Trophoblast cell (in vitro differentiated cells and primary cell): ENCODE measurements at regions not wholly inside any gene's neighbourhood (a gene's known extent, or its start where the extent isn't known, plus 50 kb on each side); places are given as distances from the start of the nearest gene placed in this dataset.

ENCODE experiments used
- DNase-seq, 2 donors: peaks; one replicate each; pipeline ENCODE4 v3.0.0-alpha.2; 2016
- H2AFZ ChIP-seq: 2 replicates; pipeline ENCODE4 v1.6.1; 2013; ENCODE audit warnings: low read length, moderate library complexity, mild to moderate bottlenecking; ENCODE audit not compliant: insufficient read depth, poor library complexity
- H2AK5ac ChIP-seq: 2 replicates; pipeline ENCODE4 v1.6.1; 2013; ENCODE audit warnings: mild to moderate bottlenecking, low read length
- H2BK120ac ChIP-seq: 2 replicates; pipeline ENCODE4 v1.6.1; 2013; ENCODE audit warnings: low read length, mild to moderate bottlenecking, moderate library complexity; ENCODE audit not compliant: insufficient read depth, poor library complexity
- H2BK12ac ChIP-seq: 2 replicates; pipeline ENCODE4 v1.6.1; 2013; ENCODE audit warnings: mild to moderate bottlenecking, low read length, moderate library complexity
- H2BK5ac ChIP-seq: 2 replicates; pipeline ENCODE4 v1.6.1; 2013; ENCODE audit warnings: low read length, low read depth, moderate library complexity, mild to moderate bottlenecking; ENCODE audit not compliant: poor library complexity
- H3K14ac ChIP-seq: 2 replicates; pipeline ENCODE4 v1.6.1; 2013; ENCODE audit warnings: mild to moderate bottlenecking, low read length
- H3K18ac ChIP-seq: 2 replicates; pipeline ENCODE4 v1.6.1; 2013; ENCODE audit warnings: mild to moderate bottlenecking, low read length
- H3K23ac ChIP-seq: 2 replicates; pipeline ENCODE4 v1.6.1; 2013; ENCODE audit warnings: low read length
- H3K27ac ChIP-seq: 2 replicates; pipeline ENCODE4 v1.5.1; 2013; ENCODE audit warnings: low read depth, mild to moderate bottlenecking, inconsistent platforms, low read length, moderate library complexity
- H3K27me3 ChIP-seq: 2 replicates; pipeline ENCODE4 v1.6.1; 2013; ENCODE audit warnings: inconsistent platforms, mild to moderate bottlenecking, low read length, moderate library complexity; ENCODE audit not compliant: insufficient read depth
- H3K36me3 ChIP-seq, 2 experiments: 1 replicate in 1 of 2; 2 replicates in 1 of 2; pipeline ENCODE4 v1.6.1; 2013; ENCODE audit warnings: low read length in 2 of 2, mild to moderate bottlenecking in 2 of 2, moderate library complexity in 1 of 2; ENCODE audit not compliant: insufficient read depth in 2 of 2, control insufficient read depth in 1 of 2
- H3K4ac ChIP-seq: 2 replicates; pipeline ENCODE4 v1.6.1; 2013; ENCODE audit warnings: low read depth, mild to moderate bottlenecking, low read length, moderate library complexity
- H3K4me1 ChIP-seq, 2 experiments: 1 replicate in 1 of 2; 2 replicates in 1 of 2; pipeline ENCODE4 v1.6.1; 2013; ENCODE audit warnings: low read length in 2 of 2, mild to moderate bottlenecking in 2 of 2, moderate library complexity in 1 of 2; ENCODE audit not compliant: insufficient read depth in 2 of 2, control insufficient read depth in 1 of 2
- H3K4me2 ChIP-seq: 2 replicates; pipeline ENCODE4 v1.6.1; 2013; ENCODE audit warnings: inconsistent platforms, mild to moderate bottlenecking, low read length, moderate library complexity
- H3K4me3 ChIP-seq: 2 replicates; pipeline ENCODE4 v1.5.1; 2013; ENCODE audit warnings: mild to moderate bottlenecking, low read depth, low read length, inconsistent platforms
- H3K79me1 ChIP-seq: one replicate; pipeline ENCODE4 v1.6.1; 2013; ENCODE audit warnings: low read length
- H3K79me2 ChIP-seq: 2 replicates; pipeline ENCODE4 v1.6.1; 2013; ENCODE audit warnings: low read length, mild to moderate bottlenecking; ENCODE audit not compliant: control insufficient read depth, insufficient read depth, poor library complexity
- H3K9ac ChIP-seq: 2 replicates; pipeline ENCODE4 v1.6.1; 2013; ENCODE audit warnings: mild to moderate bottlenecking, low read length
- H3K9me3 ChIP-seq: 2 replicates; pipeline ENCODE4 v1.6.1; 2013; ENCODE audit warnings: low read depth, mild to moderate bottlenecking, control low read depth, inconsistent platforms, low read length; ENCODE audit not compliant: insufficient read depth
- H4K12ac ChIP-seq: 2 replicates; pipeline ENCODE4 v1.6.1; 2013; ENCODE audit warnings: low read depth, mild to moderate bottlenecking, low read length, moderate library complexity
- H4K8ac ChIP-seq: 2 replicates; pipeline ENCODE4 v1.6.1; 2013; ENCODE audit warnings: low read depth, mild to moderate bottlenecking, low read length, moderate library complexity
- H4K91ac ChIP-seq: one replicate; pipeline ENCODE4 v1.6.1; 2013; ENCODE audit warnings: low read depth, mild to moderate bottlenecking, low read length, moderate library complexity
- WGBS: extraction: QIAGEN DNeasy Blood & Tissue Kit; methylation state at CpG from one replicate; pipeline ENCODE4 v1.1.7; 2013; ENCODE audit warnings: missing lambda C conversion rate; ENCODE audit not compliant: insufficient read length, insufficient coverage; ENCODE audit errors: extremely low coverage; 5-methylcytosine and 5-hydroxymethylcytosine counted together

DNA sequence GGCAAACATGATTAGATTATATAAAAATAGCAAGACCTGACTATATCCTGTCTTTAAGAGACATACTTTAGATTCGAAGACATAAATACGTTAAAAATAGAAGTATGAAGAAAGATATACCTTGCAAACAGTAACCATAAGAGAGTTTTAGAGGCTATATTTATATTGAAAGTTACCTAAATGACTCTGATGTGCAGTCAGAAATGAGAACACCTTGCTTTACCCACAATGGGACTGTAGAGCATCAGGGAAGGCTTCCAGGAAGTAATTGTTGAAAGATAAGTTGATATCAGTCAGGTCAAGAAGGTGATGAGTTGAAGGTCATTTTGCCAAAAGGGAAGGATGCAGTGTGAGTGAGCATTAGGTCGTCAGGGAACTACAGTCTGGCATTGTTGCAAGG lies 110.2 kb downstream of the NEDD1 start:
- H3K9me3 ChIP-seq: no peaks in the 10 kb centered on the region
- no peak for DNase-seq
- H2BK5ac ChIP-seq: no peak overlapping the region
- H3K27me3 ChIP-seq: no peaks in the 10 kb centered on the region
- no peak overlapping the region for H3K23ac ChIP-seq
- no peak overlapping the region for H3K14ac ChIP-seq
- H3K79me2 ChIP-seq: no peaks in the 10 kb centered on the region
- no peak overlapping the region for H2BK12ac ChIP-seq
- H3K79me1 ChIP-seq: no peaks in the 10 kb centered on the region
- H3K4me1 ChIP-seq: no peaks in the 10 kb centered on the region
- H4K91ac ChIP-seq: no peak overlapping the region
- H2BK120ac ChIP-seq: no peak overlapping the region
- no peak overlapping the region for H3K4me2 ChIP-seq
- no peak overlapping the region for H2AFZ ChIP-seq
- H3K36me3 ChIP-seq: no peaks in the 10 kb centered on the region
- no peak overlapping the region for H3K4ac ChIP-seq
- no CpG with 5 or more reads among the region's 3 CpGs for WGBS
- H3K18ac ChIP-seq: no peak overlapping the region
- no peak overlapping the region for H4K12ac ChIP-seq
- no peak overlapping the region for H3K9ac ChIP-seq
- no peak overlapping the region for H3K27ac ChIP-seq
- H3K4me3 ChIP-seq: no peak overlapping the region
- H4K8ac ChIP-seq: no peak overlapping the region
- no peak overlapping the region for H2AK5ac ChIP-seq

DNA sequence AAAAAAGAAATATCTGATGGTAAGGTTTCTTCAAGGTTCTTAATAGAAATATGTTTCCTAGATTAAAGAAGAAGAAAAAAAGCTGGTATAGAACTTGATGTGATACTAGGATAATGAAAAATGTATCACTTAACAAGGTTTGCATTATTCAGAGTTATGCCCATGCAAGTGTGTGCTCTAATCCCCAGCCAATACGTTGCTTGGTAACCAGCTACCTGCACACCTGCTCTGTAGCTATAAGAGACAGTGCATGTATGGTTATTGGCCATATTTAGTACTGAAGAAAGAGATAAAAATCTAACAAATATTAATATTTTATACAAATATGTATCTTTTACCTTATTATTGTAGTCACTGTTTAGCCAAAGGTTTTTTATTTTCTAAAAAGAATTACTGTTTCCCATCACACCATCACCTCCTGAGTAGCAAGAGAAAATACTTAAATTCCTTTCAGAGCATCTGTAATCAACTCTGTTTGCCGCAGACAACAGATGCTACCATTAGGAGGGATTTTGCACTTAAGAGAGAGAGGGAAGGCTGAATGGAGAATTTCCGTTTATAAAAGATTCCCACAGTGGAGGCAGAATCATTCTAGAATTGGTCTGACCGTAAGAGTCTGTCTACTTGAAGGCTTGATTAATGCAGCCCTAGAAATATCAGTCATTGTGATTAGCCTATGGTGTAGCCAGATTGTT lies 115.6 kb downstream of the NEDD1 start:
- Histone ChIP-seq H2AFZ (no peak overlapping the region), H3K79me2 (no peaks in the 10 kb centered on the region), H4K91ac (no peak overlapping the region), H3K4me1 (no peaks in the 10 kb centered on the region), H3K4me3 (no peak overlapping the region), H3K36me3 (no peaks in the 10 kb centered on the region), H4K12ac (no peak overlapping the region), H3K14ac (no peak overlapping the region), H3K27me3 (no peaks in the 10 kb centered on the region), H2BK5ac (no peak overlapping the region), H3K4ac (no peak overlapping the region), H4K8ac (no peak overlapping the region), H3K4me2 (no peak overlapping the region), H3K18ac (no peak overlapping the region), H2BK120ac (no peak overlapping the region), H2AK5ac (no peak overlapping the region), H3K27ac (no peak overlapping the region), H3K9me3 (no peaks in the 10 kb centered on the region), H3K23ac (no peak overlapping the region), H2BK12ac (no peak overlapping the region), H3K9ac (no peak overlapping the region), H3K79me1 (no peaks in the 10 kb centered on the region)
- WGBS: no CpG with 5 or more reads among the region's 4 CpGs
- no peak for DNase-seq

DNA sequence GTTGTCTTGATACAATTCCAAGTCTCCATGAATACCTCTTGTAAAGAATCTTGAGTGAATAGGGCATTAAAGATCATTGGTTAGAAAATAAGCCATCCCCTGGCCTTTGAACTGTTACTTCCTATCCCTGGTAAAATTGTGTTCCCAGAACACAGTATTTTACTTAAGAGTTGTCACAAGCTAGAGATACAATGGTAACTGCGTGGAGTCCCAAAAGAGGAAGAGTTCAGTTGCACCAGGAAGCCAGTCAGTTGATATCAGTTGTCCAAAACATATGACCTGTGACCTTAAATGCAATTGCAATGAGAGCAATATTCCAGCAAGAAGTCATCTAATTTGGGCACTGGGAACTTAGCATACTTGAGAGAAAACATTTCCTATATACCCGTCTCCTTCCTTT lies 117.3 kb downstream of the NEDD1 start:
- Histone ChIP-seq H3K4me2 (no peak overlapping the region), H2BK120ac (no peak overlapping the region), H3K18ac (no peak overlapping the region), H4K12ac (no peak overlapping the region), H3K9me3 (no peaks in the 10 kb centered on the region), H3K4me1 (no peaks in the 10 kb centered on the region), H3K9ac (no peak overlapping the region), H2AFZ (no peak overlapping the region), H3K79me1 (no peaks in the 10 kb centered on the region), H3K14ac (no peak overlapping the region), H4K91ac (no peak overlapping the region), H3K79me2 (no peaks in the 10 kb centered on the region), H3K36me3 (no peaks in the 10 kb centered on the region), H2AK5ac (no peak overlapping the region), H3K4ac (no peak overlapping the region), H4K8ac (no peak overlapping the region), H3K27me3 (no peaks in the 10 kb centered on the region), H2BK5ac (no peak overlapping the region), H3K23ac (no peak overlapping the region), H3K27ac (no peak overlapping the region), H2BK12ac (no peak overlapping the region), H3K4me3 (no peak overlapping the region)
- no CpG with 5 or more reads among the region's 2 CpGs for WGBS
- no peak for DNase-seq

DNA sequence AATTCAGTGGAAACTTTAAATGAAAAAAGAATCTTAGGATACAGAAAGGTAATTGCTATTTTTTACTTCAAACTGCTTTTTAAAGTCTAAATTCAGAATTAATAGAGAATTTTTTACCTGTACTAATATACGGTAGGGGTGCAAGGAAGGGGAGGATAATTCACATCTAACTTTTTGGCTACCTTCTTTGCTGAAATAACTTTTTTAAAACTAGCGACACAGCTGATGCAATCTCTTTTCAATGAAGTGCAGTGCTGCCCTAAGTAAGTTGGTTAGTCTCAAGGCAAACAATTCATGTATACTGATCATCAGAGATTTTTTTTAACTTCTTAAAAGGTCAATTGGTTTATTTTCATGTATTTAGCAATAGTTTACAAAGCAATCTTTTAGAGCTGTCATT lies 119.8 kb downstream of the NEDD1 start:
- Histone ChIP-seq H4K91ac (no peak overlapping the region), H3K14ac (no peak overlapping the region), H2BK120ac (no peak overlapping the region), H2BK12ac (no peak overlapping the region), H3K18ac (no peak overlapping the region), H2AFZ (no peak overlapping the region), H3K4me2 (no peak overlapping the region), H2BK5ac (no peak overlapping the region), H3K27me3 (no peaks in the 10 kb centered on the region), H4K8ac (no peak overlapping the region), H3K9ac (no peak overlapping the region), H3K23ac (no peak overlapping the region), H2AK5ac (no peak overlapping the region), H3K36me3 (no peaks in the 10 kb centered on the region), H3K4ac (no peak overlapping the region), H3K79me2 (no peaks in the 10 kb centered on the region), H3K4me1 (no peaks in the 10 kb centered on the region), H3K4me3 (no peak overlapping the region), H3K27ac (no peak overlapping the region), H3K9me3 (no peaks in the 10 kb centered on the region), H3K79me1 (no peaks in the 10 kb centered on the region), H4K12ac (no peak overlapping the region)
- no CpG with 5 or more reads among the region's 2 CpGs for WGBS
- no peak for DNase-seq
